ENCODE measurements at regions not wholly inside any gene's neighbourhood (a gene's known extent, or its start where the extent isn't known, plus 50 kb on each side); places are given as distances from the start of the nearest gene placed in this dataset.

DNA sequence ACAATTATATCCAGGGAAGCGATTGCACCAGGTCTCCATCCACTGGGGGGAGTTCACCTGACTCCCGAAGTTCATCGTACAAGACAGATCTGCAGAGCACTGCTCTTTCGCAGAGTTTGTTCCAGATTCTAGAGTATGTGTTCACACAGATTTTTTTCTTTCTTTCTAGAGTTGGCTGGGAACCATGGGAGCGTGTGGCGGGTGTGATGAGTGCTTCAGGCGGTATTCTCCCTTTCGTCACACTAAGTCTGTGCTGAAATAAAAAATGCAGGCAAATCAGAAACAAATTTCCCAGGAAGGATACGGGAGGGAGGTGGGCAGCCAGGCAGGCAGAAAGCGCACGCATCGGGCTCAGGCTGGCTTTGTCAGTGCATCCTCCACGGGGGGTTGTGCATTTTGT lies 129.8 kb upstream of the SOX11 start:
- no peak for DNase-seq (ENCODE audit: low spot score)
- no peak overlapping the region for H3K27ac Mint-ChIP-seq (ENCODE audit: unreplicated experiment)
- no peak overlapping the region for H3K4me3 Mint-ChIP-seq (ENCODE audit: unreplicated experiment)
- H3K36me3 Mint-ChIP-seq (ENCODE audit: low read depth), result no peaks in the 10 kb centered on the region
- no peaks in the 10 kb centered on the region for H3K9me3 Mint-ChIP-seq (ENCODE audit: low read depth)
- no peak for TF ChIP-seq CTCF (IDR thresholded peaks at IDR 0.05)
- no peaks in the 10 kb centered on the region for H3K27me3 Mint-ChIP-seq (ENCODE audit: low read depth)
- peaks cover 8% of the 10 kb centered on the region for H3K4me1 Mint-ChIP-seq (ENCODE audit: low read depth)

GRCh38 chr2:5562865-5563264 lies 129.3 kb upstream of the SOX11 start:
- Mint-ChIP-seq H3K36me3 (ENCODE audit: low read depth) (no peaks in the 10 kb centered on the region), H3K27me3 (ENCODE audit: low read depth) (no peaks in the 10 kb centered on the region), H3K4me3 (ENCODE audit: unreplicated experiment) (no peak overlapping the region), H3K4me1 (ENCODE audit: low read depth) (peaks cover 8% of the 10 kb centered on the region), H3K27ac (ENCODE audit: unreplicated experiment) (no peak overlapping the region), H3K9me3 (ENCODE audit: low read depth) (no peaks in the 10 kb centered on the region)
- TF ChIP-seq CTCF (IDR thresholded peaks at IDR 0.05), result no peak
- DNase-seq (ENCODE audit: low spot score), result no peak

DNA sequence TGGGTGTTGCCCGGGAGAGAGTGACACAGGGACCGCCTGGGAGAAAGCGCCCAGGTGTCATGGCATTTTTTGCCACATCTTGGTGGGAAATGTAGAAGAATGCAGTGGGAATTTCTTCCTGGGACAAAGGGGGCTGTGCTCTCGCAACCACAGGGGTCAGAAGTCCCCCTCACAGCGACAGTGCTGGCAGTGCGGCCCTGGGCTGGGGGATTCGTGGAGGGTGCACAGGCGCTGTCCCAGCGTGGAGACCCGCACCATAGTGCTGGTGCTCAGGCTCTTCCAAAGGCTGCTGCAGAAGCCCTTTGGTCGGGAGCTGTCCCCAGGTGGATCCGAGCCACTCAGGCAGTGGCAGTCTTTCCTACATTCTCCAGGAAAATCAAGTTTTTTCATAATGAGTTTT lies 128.8 kb upstream of the SOX11 start:
- Mint-ChIP-seq H3K4me1 (ENCODE audit: low read depth) (peaks cover 8% of the 10 kb centered on the region), H3K36me3 (ENCODE audit: low read depth) (no peaks in the 10 kb centered on the region), H3K9me3 (ENCODE audit: low read depth) (no peaks in the 10 kb centered on the region), H3K27ac (ENCODE audit: unreplicated experiment) (no peak overlapping the region), H3K27me3 (ENCODE audit: low read depth) (no peaks in the 10 kb centered on the region), H3K4me3 (ENCODE audit: unreplicated experiment) (no peak overlapping the region)
- DNase-seq (ENCODE audit: low spot score), result no peak
- no peak for TF ChIP-seq CTCF (IDR thresholded peaks at IDR 0.05)

- no peak for DNase-seq (ENCODE audit: low spot score)
- Mint-ChIP-seq H3K4me3 (ENCODE audit: unreplicated experiment) (no peak overlapping the region), H3K27me3 (ENCODE audit: low read depth) (no peaks in the 10 kb centered on the region), H3K9me3 (ENCODE audit: low read depth) (peaks cover 5% of the 10 kb centered on the region), H3K36me3 (ENCODE audit: low read depth) (no peaks in the 10 kb centered on the region), H3K4me1 (ENCODE audit: low read depth) (peaks cover 4% of the 10 kb centered on the region), H3K27ac (ENCODE audit: unreplicated experiment) (no peak overlapping the region)
- no peak for TF ChIP-seq CTCF (IDR thresholded peaks at IDR 0.05)
Measured at GRCh38 chr2:5569256-5569655, 122.9 kb upstream of the SOX11 start.

DNA sequence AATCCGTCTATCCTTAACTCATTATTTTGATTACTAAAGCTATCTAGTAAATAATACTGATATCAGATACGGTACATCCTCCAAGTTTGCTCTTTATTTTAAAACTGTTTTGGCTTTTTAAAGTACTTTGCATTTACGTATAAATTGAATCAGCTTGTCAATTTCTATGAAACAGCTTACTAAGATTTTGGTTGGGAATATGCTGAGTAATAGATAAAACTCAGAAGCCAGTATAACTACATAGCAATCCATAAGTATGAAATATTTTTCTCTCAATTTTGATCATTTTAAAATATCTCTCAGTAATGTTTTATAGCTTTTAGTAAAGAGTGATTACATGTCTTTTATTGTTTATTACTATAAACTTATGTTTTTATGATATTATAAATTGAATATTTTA lies 116.2 kb upstream of the SOX11 start:
- Mint-ChIP-seq H3K27ac (ENCODE audit: unreplicated experiment) (no peak overlapping the region), H3K27me3 (ENCODE audit: low read depth) (no peaks in the 10 kb centered on the region), H3K36me3 (ENCODE audit: low read depth) (peaks cover 7% of the 10 kb centered on the region), H3K9me3 (ENCODE audit: low read depth) (peaks cover 19% of the 10 kb centered on the region), H3K4me3 (ENCODE audit: unreplicated experiment) (no peak overlapping the region), H3K4me1 (ENCODE audit: low read depth) (no peaks in the 10 kb centered on the region)
- DNase-seq (ENCODE audit: low spot score), result no peak
- TF ChIP-seq CTCF (IDR thresholded peaks at IDR 0.05), result no peak
